ENCODE measurements at regions not wholly inside any gene's neighbourhood (a gene's known extent, or its start where the extent isn't known, plus 50 kb on each side); places are given as distances from the start of the nearest gene placed in this dataset.

- TF ChIP-seq GATA2 (IDR thresholded peaks at IDR 0.05; ENCODE audit: low read depth, low read length) (no peak), GATA3 (IDR thresholded peaks at IDR 0.05; ENCODE audit: low read depth, low read length) (no peak)
These were observed 1144.0 kb upstream of the NUDT12 start for GRCh38 chr5:104706600-104706999.
